GM10266 (cell line): ENCODE measurements at regions not wholly inside any gene's neighbourhood (a gene's known extent, or its start where the extent isn't known, plus 50 kb on each side); places are given as distances from the start of the nearest gene placed in this dataset.

Experiments
- DNase-seq: peaks from one replicate; pipeline ENCODE4 v3.0.0; 2012; ENCODE audit errors: extremely low spot score
- CTCF ChIP-seq: IDR thresholded peaks from 2 replicates; pipeline ENCODE4 v1.5.1; 2012; ENCODE audit warnings: mild to moderate bottlenecking, low read depth; ENCODE audit not compliant: control insufficient read depth, insufficient read depth; ENCODE audit errors: missing control alignments

- no peak for TF ChIP-seq CTCF
- no peak for DNase-seq
These were observed 560.8 kb downstream of the MCTP2 start for GRCh38 chr15:94792196-94792595.

- TF ChIP-seq CTCF, result no peak
- DNase-seq, result no peak
These were observed 561.8 kb downstream of the MCTP2 start for GRCh38 chr15:94793207-94793606.

GRCh38 chr15:94793641-94794040 lies 562.3 kb downstream of the MCTP2 start:
- TF ChIP-seq CTCF, result no peak
- DNase-seq, result no peak

- DNase-seq, result no peak
- TF ChIP-seq CTCF, result no peak
These were observed 573.3 kb downstream of the MCTP2 start for GRCh38 chr15:94804613-94805012.

- no peak for TF ChIP-seq CTCF
- no peak for DNase-seq
These were observed 583.9 kb downstream of the MCTP2 start for GRCh38 chr15:94815110-94815731.

GRCh38 chr15:94815914-94816313 lies 584.6 kb downstream of the MCTP2 start:
- TF ChIP-seq CTCF, result no peak
- DNase-seq, result no peak

GRCh38 chr15:94829887-94830884 lies 598.8 kb downstream of the MCTP2 start:
- TF ChIP-seq CTCF, result no peak
- no peak for DNase-seq
